ENCODE measurements at regions not wholly inside any gene's neighbourhood (a gene's known extent, or its start where the extent isn't known, plus 50 kb on each side); places are given as distances from the start of the nearest gene placed in this dataset.

DNA sequence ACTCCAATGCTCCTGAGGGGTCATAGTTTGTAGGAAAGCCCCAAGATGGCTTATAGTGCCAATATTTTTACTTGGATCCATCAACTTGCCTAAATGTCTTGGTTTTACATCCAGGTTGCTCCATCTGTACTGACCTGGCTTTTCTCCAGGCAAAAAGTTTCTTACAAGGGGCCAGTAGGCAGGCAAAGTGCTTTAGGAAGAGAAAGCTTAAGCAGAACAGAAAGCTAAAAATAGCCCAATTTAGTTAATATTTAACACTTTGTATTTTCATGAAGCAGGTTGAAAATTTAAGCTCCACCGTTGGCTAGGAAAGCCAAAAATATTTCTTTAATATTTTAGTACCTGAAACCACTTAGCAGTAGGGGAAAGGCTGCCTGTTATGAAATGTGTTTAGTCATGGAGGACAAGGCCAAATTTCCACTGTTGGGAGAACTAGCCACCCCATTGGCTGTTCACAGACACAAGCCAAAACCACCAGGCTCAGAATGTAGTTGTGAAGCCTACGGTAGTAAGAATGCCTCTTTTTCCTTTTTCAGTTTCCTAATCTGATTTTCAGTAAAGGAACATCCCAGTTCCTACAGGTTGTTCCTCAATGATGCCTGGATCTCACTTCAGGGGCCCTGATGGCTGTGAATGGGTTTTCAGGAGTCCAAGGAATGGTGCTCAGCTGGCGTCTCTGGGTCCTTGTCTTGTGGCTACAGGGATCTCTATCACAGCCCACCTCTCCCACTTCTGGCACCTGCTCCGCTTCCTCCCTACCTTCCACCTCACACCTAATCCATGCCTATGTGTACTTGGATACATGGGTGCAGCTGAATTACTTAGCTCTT is 324.8 kb downstream of the PMP22 start:
- DNase-seq: no peak

DNA sequence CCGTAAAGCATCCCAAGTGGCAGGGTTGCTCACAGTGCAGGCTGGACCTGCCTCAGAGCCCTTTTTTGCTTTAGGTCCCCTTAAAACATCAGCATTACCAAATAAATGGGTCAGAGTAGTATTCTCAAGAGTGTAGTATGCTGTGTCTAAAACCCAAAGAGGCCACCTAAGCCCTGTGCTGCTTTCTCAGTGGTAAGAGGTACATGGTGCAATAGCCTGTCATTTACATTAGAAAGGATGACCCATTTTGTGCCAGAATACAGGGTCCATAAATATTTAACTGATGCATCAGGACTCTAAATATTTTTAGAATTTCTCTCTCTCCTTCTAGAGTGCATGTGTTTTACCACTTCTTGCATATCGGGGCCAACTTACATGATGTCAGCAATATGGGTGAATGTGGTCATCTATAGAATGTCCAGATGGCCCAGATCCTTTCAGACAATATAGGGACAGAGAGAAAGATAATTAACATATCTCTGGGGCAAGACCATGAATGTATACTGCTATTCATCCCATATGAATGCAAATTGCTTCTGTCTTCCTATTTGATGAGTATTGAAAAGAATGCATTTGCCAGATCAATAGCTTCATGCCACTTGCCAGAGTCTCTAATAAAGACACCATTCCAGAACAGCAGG is 329.2 kb downstream of the PMP22 start:
- DNase-seq: no peak

DNA sequence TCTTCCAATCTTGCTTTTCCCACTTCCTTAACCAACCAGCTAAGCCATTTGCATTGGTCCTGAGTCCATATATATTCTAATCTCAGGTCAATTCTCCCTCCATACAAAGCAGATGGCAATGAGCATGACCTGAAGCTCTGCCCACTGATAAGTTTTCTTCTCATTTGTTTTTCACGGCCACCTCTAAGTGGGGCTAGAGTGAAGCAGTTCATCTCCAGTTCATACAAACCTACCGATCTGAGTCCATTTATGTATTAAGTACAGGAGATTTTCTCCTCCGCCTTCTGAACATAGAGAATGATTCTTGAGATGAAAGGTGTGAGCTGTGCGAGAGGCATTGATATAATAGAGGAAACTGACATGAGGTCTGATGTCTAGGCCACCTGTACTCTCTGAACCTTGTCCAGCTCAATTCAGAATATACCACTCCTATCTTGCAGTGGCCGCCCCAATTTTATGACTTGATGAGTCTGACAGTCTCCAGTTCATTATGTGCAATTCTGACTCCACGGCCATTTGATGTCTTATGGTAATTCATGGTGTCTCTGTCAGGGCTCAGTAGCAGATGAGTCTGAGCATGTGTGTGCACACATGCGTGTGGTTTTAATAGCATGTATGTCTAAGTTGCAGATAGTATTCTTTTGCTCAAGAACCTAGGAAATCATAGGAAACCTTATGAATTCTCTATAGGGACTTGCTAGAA is 329.8 kb downstream of the PMP22 start:
- no peak for DNase-seq

DNA sequence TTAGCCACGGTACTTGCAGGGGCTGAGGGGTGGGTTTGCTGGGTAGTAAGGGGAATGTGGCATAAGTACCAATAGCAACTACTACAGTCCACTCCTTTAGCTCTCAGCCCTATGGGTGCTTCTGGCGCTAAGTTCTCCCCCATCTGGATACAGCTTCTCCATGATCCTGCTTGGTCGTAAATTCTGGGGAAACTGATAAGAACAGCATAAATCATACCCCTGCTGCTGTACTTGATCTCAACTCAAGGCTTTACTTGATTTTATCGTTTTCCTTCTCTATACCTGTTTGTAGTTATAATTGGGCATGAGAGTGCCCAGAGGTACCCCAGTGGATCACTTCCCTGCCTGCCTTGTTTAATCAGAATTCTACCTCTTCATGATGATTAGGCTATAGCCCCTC is 331.4 kb downstream of the PMP22 start:
- no peak for DNase-seq

DNA sequence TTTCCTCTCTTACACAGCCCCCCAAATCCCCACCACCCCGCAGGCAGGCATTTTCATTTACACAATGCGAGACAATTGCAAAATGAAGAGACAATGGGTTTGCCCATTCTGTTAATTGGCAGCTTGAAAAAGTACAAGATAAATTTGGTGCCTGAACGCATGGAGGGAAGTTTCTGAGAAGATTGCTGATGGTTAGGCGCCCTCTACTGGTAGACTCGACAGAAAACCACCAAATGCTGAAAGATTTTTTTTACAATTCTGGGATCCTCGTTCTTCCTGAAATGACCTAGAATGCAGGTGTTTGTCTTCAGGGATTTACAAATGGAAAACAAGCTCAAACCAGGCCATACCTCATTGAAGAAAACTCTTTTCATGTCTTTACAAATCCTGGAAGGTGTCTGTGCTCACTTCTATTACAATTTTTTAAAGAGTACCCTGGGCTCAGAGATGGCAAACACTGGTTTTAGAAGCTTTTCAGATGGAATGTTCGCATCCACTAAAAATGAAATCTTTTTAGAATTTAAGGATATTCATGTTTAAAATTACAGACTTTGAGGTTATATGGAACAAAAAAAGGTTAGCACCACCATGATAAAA is 338.5 kb downstream of the PMP22 start:
- peak; percentile 32 for DNase-seq

GRCh38 chr17:14926073-14926472 is 339.1 kb downstream of the PMP22 start:
- DNase-seq: no peak

DNA sequence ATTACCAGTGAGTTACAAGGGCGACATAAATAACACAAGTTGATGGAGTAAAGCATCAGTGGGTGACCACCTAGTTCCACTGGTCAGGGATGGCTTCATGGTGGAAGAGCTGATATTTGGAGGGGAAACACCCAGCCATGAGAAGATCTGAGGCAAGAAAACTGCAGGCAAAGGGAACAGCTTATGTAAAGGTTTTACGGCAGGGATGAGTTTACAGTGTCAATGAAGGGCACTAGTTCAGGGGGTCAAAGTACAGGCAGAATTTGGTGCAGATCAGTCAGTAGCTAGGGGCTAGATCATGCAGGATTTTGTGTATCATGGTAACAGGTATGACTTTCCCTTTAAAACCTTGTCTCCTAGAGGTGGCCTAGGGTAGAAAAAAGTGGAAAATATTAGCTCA is 339.6 kb downstream of the PMP22 start:
- no peak for DNase-seq

DNA sequence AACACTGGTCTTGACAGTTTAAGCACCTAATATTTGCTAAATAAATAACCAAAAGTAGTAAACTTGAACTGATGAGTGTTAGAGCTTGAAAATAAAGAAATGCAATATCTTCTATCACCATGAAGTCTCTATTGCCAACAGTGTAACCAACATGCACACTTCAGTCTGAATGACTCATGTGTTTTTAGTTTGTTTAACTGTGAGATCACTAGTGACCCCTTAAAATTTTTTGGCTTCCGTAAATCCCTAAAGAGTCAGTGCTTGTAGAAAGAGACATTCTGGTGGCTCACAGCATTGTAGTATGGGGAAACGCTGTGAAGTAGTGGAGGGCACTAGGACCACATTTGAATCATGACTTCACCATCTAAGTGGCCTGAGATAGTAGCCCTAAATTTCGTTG is 341.1 kb downstream of the PMP22 start:
- DNase-seq: no peak

- no peak for DNase-seq
Observed at GRCh38 chr17:14922411-14922810, 342.7 kb downstream of the PMP22 start.

GRCh38 chr17:14921936-14922335 is 343.2 kb downstream of the PMP22 start:
- DNase-seq: no peak

- no peak for DNase-seq
Observed at GRCh38 chr17:14919631-14920213, 345.4 kb downstream of the PMP22 start.

- no peak for DNase-seq
Observed at GRCh38 chr17:14919094-14919493, 346.0 kb downstream of the PMP22 start.

GRCh38 chr17:14918540-14918939 is 346.6 kb downstream of the PMP22 start:
- DNase-seq: no peak

- DNase-seq: no peak
Observed at GRCh38 chr17:14910916-14911315, 354.2 kb downstream of the PMP22 start.

- no peak for DNase-seq
Observed at GRCh38 chr17:14904386-14904785, 360.7 kb downstream of the PMP22 start.

- DNase-seq: no peak
Observed at GRCh38 chr17:14903854-14904253, 361.3 kb downstream of the PMP22 start.

- DNase-seq: no peak
Observed at GRCh38 chr17:14902803-14903202, 362.3 kb downstream of the PMP22 start.

DNA sequence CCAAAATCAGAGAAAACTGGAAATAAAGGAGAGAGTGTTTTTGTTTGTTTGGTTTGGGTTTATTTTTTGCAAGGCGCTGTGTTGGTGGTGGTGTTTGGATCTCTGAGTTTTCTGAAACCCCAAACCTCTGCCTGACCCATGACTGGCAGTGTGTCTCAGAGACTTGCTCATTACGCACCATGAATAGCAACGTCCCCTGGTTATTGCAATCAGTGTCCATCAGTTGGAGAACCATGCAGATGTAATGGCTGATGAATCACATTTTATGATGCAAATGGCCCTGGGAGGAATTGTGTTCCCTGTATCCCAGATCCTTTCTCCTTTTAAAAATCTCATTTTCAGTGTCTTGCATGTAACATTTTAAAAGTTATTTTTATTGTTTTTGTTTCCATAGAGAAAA is 362.8 kb downstream of the PMP22 start:
- no peak for DNase-seq

- no peak for DNase-seq
Observed at GRCh38 chr17:14901376-14901775, 363.8 kb downstream of the PMP22 start.

- DNase-seq: no peak
Observed at GRCh38 chr17:14886200-14886739, 378.9 kb downstream of the PMP22 start.

GRCh38 chr17:14882131-14882530 is 383.0 kb downstream of the PMP22 start:
- DNase-seq: no peak

DNA sequence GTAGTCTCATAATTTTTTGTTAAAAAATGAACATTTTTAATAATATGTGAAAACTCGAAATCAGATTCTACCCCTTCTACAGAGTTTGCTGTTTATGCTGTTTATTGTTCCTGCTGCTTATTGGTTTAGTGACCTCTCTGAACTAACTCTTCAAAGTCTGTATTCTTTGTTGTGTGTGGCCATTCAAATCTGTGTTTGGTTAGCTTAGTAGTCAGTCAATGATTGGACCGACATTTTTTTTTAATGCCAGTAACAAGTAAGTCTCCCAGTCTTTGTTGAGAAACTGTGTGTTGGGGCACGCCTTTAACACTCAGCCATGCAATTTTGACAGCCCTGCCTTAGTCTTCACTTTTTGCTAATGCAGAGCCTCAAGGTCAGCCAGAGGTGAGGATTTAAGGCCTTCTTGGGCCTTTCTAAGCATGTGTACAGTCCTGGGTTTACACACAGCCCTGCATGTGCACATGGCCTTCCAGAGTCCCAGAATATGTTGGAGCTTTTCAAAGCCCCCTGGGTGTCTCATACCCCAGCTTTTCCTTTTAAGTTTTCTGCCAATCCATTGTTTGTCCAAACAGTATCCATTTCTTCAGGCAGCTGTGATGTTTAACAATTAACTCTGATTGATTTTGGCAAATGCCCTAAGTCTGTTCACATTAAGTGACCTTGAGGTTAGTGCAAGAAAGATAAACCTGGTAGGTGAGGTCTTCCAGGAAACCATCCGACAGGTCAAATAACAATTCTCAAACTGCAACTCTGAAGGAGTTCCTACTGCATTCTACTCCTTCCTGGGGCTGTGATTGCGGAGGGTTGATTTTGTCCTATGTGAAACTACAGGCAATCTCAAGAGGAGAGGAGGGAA is 389.3 kb downstream of the PMP22 start:
- DNase-seq: no peak

All from NCI-H146 (cell line).